Neural crest cell (in vitro differentiated cells): ENCODE measurements at regions not wholly inside any gene's neighbourhood (a gene's known extent, or its start where the extent isn't known, plus 50 kb on each side); places are given as distances from the start of the nearest gene placed in this dataset.

Source experiments
- DNase-seq: peaks from one replicate; pipeline ENCODE4 v3.0.0; 2021; ENCODE audit warnings: low read depth, mixed read lengths, low spot score
- H3K27ac Mint-ChIP-seq: one replicate; pipeline ENCODE4 v1.8.0; 2021; ENCODE audit warnings: mild to moderate bottlenecking, mixed read lengths; ENCODE audit not compliant: unreplicated experiment
- H3K27me3 Mint-ChIP-seq: 2 replicates; pipeline ENCODE4 v1.8.0; 2021; ENCODE audit warnings: low read depth, mild to moderate bottlenecking, mixed read lengths
- H3K36me3 Mint-ChIP-seq: 2 replicates; pipeline ENCODE4 v1.8.0; 2021; ENCODE audit warnings: low read depth, mild to moderate bottlenecking, mixed read lengths
- H3K4me1 Mint-ChIP-seq: 2 replicates; pipeline ENCODE4 v1.8.0; 2021; ENCODE audit warnings: mixed read lengths
- H3K4me3 Mint-ChIP-seq: one replicate; pipeline ENCODE4 v1.8.0; 2021; ENCODE audit warnings: mild to moderate bottlenecking, mixed read lengths
- H3K9me3 Mint-ChIP-seq: 2 replicates; pipeline ENCODE4 v1.8.0; 2021; ENCODE audit warnings: mixed read lengths
- TF ChIP-seq, protein P1 (sequence below): fragments of 200-600 bp; sonication (generic); conservative IDR thresholded peaks from 2 replicates; pipeline ENCODE4 v1.5.0; 2021; ENCODE audit warnings: antibody characterized with exemption, mild to moderate bottlenecking

DNA sequence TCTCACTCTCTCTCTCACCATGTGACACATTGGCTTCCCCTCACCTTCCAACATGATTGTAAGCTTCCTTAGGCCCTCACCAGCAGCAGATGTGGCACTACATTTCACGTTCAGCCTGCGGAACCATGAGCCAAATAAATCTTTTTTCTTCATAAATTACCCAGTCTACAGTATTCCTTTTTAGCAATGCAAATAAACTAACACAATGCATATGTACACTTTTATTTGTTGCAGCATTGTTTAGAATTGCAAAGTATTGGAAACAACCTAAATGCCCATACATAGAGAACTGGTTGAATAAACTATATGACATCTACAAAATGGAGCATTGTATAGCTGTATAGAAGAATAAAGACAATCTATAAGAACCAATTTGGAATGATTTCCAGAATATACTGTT is 487.6 kb downstream of the FUT8 start:
- Mint-ChIP-seq H3K27ac (no peak overlapping the region), H3K27me3 (no peaks in the 10 kb centered on the region), H3K9me3 (peaks cover 32% of the 10 kb centered on the region), H3K36me3 (peaks cover 15% of the 10 kb centered on the region), H3K4me1 (no peaks in the 10 kb centered on the region), H3K4me3 (no peak overlapping the region)
- TF ChIP-seq, protein P1, sequence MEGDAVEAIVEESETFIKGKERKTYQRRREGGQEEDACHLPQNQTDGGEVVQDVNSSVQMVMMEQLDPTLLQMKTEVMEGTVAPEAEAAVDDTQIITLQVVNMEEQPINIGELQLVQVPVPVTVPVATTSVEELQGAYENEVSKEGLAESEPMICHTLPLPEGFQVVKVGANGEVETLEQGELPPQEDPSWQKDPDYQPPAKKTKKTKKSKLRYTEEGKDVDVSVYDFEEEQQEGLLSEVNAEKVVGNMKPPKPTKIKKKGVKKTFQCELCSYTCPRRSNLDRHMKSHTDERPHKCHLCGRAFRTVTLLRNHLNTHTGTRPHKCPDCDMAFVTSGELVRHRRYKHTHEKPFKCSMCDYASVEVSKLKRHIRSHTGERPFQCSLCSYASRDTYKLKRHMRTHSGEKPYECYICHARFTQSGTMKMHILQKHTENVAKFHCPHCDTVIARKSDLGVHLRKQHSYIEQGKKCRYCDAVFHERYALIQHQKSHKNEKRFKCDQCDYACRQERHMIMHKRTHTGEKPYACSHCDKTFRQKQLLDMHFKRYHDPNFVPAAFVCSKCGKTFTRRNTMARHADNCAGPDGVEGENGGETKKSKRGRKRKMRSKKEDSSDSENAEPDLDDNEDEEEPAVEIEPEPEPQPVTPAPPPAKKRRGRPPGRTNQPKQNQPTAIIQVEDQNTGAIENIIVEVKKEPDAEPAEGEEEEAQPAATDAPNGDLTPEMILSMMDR, result no peak
- no peak for DNase-seq

GRCh38 chr14:65901595-65901994 is 489.1 kb downstream of the FUT8 start:
- H3K27me3 Mint-ChIP-seq, result no peaks in the 10 kb centered on the region
- TF ChIP-seq, protein P1, result no peak
- H3K4me3 Mint-ChIP-seq, result no peak overlapping the region
- no peak for DNase-seq
- H3K4me1 Mint-ChIP-seq, result no peaks in the 10 kb centered on the region
- peaks cover 15% of the 10 kb centered on the region for H3K36me3 Mint-ChIP-seq
- H3K9me3 Mint-ChIP-seq, result peaks cover 28% of the 10 kb centered on the region
- no peak overlapping the region for H3K27ac Mint-ChIP-seq

GRCh38 chr14:65904988-65905387 is 492.5 kb downstream of the FUT8 start:
- H3K36me3 Mint-ChIP-seq, result peaks cover 10% of the 10 kb centered on the region
- H3K9me3 Mint-ChIP-seq, result peaks cover 14% of the 10 kb centered on the region
- TF ChIP-seq, protein P1, result no peak
- H3K4me1 Mint-ChIP-seq, result no peaks in the 10 kb centered on the region
- H3K4me3 Mint-ChIP-seq, result no peak overlapping the region
- DNase-seq, result no peak
- H3K27me3 Mint-ChIP-seq, result no peaks in the 10 kb centered on the region
- no peak overlapping the region for H3K27ac Mint-ChIP-seq

DNA sequence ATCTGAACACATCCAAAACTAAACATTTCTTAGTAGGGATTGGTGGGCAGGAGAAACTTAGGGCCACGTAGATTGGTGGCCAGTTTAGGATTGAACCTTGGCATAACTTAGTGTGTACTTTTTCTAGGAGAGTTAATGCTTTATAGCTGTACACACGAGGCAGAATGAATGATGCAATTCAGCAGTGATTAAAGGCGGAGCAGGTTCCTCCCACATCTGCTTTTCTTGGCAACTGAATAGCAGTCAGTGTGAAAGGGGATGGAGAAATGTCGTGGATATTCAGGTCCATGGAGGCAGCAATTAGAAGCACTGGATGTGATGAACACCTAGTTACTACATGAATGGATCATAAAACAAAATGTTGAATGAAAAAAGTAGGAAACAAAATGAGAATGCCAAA is 493.8 kb downstream of the FUT8 start:
- TF ChIP-seq, protein P1, result no peak
- Mint-ChIP-seq H3K36me3 (no peaks in the 10 kb centered on the region), H3K27ac (no peak overlapping the region), H3K4me1 (no peaks in the 10 kb centered on the region), H3K27me3 (no peaks in the 10 kb centered on the region), H3K9me3 (peaks cover 3% of the 10 kb centered on the region), H3K4me3 (no peak overlapping the region)
- DNase-seq, result no peak

GRCh38 chr14:65906948-65907347 is 494.4 kb downstream of the FUT8 start:
- Mint-ChIP-seq H3K27me3 (no peaks in the 10 kb centered on the region), H3K27ac (no peak overlapping the region), H3K36me3 (no peaks in the 10 kb centered on the region), H3K9me3 (peaks cover 3% of the 10 kb centered on the region), H3K4me1 (no peaks in the 10 kb centered on the region), H3K4me3 (no peak overlapping the region)
- DNase-seq, result no peak
- TF ChIP-seq, protein P1, result no peak
